GM12878 (cell line): ENCODE measurements at regions not wholly inside any gene's neighbourhood (a gene's known extent, or its start where the extent isn't known, plus 50 kb on each side); places are given as distances from the start of the nearest gene placed in this dataset.

ENCODE experiments used
- BHLHE40 ChIP-seq, 2 experiments: fragments of 450-650 bp in 1 of 2; IDR thresholded peaks; 2 replicates each; pipeline ENCODE4 v1.6.1; 2011 to 2017; ENCODE audit warnings: low read depth in 2 of 2, borderline replicate concordance in 1 of 2, improper control_type of control experiment in 1 of 2, low read length in 1 of 2, mild to moderate bottlenecking in 1 of 2
- NR2C1 ChIP-seq: fragments of 450-650 bp; IDR thresholded peaks from 2 replicates; pipeline ENCODE4 v1.6.1; 2017; ENCODE audit warnings: antibody characterized with exemption, mild to moderate bottlenecking, moderate library complexity
- TF ChIP-seq, protein P1 (sequence below): fragments of 450-650 bp; IDR thresholded peaks from 2 replicates; pipeline ENCODE4 v1.6.1; 2018; ENCODE audit warnings: borderline replicate concordance, mild to moderate bottlenecking; ENCODE audit not compliant: partially characterized antibody
- TF ChIP-seq, protein P2 (sequence below): IDR thresholded peaks from 2 replicates; pipeline ENCODE4 v1.6.1; 2012; ENCODE audit warnings: improper control_type of control experiment, low read depth, low read length; ENCODE audit not compliant: insufficient replicate concordance

DNA sequence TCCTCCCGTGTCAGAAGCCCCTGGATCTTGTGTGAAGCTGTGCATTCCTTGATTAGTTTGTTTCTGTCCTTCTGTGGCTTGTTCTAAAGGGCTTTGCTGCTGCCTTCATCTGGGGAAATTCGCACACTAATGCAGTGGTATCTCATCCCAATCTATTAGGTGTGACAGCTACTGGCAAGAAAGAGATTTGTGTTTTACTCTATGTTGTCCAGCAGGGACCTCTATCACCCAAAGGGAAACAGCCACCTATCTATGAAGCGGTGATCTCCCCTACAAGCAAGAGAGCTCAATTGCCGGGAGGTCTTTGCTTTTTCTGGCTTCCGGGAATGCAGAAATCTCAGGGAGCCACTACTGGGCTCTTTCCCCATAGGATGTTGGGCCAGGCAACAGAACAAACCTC, 151.8 kb downstream of the NRN1 start (continued):
- TF ChIP-seq BHLHE40 (IDR thresholded peaks at IDR 0.05; ENCODE audit: borderline replicate concordance in 1 of 2, low read depth in 2 of 2, low read length in 1 of 2) (no peak), NR2C1 (no peak)
- TF ChIP-seq, protein P1, sequence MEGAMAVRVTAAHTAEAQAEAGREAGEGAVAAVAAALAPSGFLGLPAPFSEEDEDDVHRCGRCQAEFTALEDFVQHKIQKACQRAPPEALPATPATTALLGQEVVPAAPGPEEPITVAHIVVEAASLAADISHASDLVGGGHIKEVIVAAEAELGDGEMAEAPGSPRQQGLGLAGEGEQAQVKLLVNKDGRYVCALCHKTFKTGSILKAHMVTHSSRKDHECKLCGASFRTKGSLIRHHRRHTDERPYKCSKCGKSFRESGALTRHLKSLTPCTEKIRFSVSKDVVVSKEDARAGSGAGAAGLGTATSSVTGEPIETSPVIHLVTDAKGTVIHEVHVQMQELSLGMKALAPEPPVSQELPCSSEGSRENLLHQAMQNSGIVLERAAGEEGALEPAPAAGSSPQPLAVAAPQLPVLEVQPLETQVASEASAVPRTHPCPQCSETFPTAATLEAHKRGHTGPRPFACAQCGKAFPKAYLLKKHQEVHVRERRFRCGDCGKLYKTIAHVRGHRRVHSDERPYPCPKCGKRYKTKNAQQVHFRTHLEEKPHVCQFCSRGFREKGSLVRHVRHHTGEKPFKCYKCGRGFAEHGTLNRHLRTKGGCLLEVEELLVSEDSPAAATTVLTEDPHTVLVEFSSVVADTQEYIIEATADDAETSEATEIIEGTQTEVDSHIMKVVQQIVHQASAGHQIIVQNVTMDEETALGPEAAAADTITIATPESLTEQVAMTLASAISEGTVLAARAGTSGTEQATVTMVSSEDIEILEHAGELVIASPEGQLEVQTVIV, result no peak
- TF ChIP-seq, protein P2, sequence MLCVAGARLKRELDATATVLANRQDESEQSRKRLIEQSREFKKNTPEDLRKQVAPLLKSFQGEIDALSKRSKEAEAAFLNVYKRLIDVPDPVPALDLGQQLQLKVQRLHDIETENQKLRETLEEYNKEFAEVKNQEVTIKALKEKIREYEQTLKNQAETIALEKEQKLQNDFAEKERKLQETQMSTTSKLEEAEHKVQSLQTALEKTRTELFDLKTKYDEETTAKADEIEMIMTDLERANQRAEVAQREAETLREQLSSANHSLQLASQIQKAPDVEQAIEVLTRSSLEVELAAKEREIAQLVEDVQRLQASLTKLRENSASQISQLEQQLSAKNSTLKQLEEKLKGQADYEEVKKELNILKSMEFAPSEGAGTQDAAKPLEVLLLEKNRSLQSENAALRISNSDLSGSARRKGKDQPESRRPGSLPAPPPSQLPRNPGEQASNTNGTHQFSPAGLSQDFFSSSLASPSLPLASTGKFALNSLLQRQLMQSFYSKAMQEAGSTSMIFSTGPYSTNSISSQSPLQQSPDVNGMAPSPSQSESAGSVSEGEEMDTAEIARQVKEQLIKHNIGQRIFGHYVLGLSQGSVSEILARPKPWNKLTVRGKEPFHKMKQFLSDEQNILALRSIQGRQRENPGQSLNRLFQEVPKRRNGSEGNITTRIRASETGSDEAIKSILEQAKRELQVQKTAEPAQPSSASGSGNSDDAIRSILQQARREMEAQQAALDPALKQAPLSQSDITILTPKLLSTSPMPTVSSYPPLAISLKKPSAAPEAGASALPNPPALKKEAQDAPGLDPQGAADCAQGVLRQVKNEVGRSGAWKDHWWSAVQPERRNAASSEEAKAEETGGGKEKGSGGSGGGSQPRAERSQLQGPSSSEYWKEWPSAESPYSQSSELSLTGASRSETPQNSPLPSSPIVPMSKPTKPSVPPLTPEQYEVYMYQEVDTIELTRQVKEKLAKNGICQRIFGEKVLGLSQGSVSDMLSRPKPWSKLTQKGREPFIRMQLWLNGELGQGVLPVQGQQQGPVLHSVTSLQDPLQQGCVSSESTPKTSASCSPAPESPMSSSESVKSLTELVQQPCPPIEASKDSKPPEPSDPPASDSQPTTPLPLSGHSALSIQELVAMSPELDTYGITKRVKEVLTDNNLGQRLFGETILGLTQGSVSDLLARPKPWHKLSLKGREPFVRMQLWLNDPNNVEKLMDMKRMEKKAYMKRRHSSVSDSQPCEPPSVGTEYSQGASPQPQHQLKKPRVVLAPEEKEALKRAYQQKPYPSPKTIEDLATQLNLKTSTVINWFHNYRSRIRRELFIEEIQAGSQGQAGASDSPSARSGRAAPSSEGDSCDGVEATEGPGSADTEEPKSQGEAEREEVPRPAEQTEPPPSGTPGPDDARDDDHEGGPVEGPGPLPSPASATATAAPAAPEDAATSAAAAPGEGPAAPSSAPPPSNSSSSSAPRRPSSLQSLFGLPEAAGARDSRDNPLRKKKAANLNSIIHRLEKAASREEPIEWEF, result no peak
- TF ChIP-seq, all 136 proteins: peak for 0
